ENCODE measurements at regions not wholly inside any gene's neighbourhood (a gene's known extent, or its start where the extent isn't known, plus 50 kb on each side); places are given as distances from the start of the nearest gene placed in this dataset.

GRCh38 chr2:12073217-12073852 is 326.9 kb downstream of the LPIN1 start:
- Mint-ChIP-seq H3K4me1 (ENCODE audit: low read depth) (no peaks in the 10 kb centered on the region), H3K9me3 (ENCODE audit: low read depth) (no peaks in the 10 kb centered on the region), H3K27me3 (no peaks in the 10 kb centered on the region), H3K4me3 (ENCODE audit: low read depth) (no peak overlapping the region), H3K27ac (no peak overlapping the region), H3K36me3 (ENCODE audit: insufficient read depth) (no peaks in the 10 kb centered on the region)
- no peak for DNase-seq (ENCODE audit: low spot score, unreplicated experiment)
- TF ChIP-seq, protein P1, sequence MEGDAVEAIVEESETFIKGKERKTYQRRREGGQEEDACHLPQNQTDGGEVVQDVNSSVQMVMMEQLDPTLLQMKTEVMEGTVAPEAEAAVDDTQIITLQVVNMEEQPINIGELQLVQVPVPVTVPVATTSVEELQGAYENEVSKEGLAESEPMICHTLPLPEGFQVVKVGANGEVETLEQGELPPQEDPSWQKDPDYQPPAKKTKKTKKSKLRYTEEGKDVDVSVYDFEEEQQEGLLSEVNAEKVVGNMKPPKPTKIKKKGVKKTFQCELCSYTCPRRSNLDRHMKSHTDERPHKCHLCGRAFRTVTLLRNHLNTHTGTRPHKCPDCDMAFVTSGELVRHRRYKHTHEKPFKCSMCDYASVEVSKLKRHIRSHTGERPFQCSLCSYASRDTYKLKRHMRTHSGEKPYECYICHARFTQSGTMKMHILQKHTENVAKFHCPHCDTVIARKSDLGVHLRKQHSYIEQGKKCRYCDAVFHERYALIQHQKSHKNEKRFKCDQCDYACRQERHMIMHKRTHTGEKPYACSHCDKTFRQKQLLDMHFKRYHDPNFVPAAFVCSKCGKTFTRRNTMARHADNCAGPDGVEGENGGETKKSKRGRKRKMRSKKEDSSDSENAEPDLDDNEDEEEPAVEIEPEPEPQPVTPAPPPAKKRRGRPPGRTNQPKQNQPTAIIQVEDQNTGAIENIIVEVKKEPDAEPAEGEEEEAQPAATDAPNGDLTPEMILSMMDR (IDR thresholded peaks at IDR 0.05; ENCODE audit: unreplicated experiment): no peak

DNA sequence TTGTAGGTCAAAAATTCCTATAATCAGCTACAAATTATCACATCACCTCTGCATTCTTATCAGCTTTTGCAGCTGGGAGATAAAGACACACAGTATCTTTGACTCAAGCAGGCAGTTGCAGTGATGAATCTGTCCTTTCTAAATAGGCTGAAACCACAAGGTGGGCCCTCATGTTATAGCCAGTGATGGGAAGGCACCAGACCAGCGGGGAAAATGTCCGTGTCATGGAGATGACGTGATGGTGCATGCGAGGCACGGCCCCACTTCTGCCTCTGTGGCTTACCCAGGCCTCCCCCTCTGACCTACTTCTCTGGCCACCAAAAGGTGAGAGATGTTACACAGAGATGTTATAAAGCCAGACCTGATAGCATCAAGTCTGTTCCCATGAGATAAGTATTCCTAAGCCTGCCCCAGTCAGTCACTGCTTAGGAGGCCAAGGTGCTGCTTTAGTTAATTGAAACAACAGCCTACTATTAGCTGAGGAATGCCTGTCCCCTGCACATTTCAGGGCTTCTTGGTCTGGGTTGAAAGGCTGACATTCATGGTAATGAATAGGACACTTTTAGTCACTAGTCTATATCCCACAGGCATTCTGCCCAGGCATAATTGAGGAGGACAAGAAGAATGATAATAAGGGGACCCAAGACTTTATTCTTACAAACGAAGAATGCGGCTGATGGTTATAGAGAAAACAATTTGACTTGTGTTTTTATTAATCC is 327.9 kb downstream of the LPIN1 start:
- H3K27ac Mint-ChIP-seq: no peak overlapping the region
- H3K36me3 Mint-ChIP-seq (ENCODE audit: insufficient read depth): no peaks in the 10 kb centered on the region
- no peaks in the 10 kb centered on the region for H3K27me3 Mint-ChIP-seq
- no peaks in the 10 kb centered on the region for H3K4me1 Mint-ChIP-seq (ENCODE audit: low read depth)
- no peak for DNase-seq (ENCODE audit: low spot score, unreplicated experiment)
- TF ChIP-seq, protein P1 (IDR thresholded peaks at IDR 0.05; ENCODE audit: unreplicated experiment): no peak
- no peaks in the 10 kb centered on the region for H3K9me3 Mint-ChIP-seq (ENCODE audit: low read depth)
- no peak overlapping the region for H3K4me3 Mint-ChIP-seq (ENCODE audit: low read depth)

DNA sequence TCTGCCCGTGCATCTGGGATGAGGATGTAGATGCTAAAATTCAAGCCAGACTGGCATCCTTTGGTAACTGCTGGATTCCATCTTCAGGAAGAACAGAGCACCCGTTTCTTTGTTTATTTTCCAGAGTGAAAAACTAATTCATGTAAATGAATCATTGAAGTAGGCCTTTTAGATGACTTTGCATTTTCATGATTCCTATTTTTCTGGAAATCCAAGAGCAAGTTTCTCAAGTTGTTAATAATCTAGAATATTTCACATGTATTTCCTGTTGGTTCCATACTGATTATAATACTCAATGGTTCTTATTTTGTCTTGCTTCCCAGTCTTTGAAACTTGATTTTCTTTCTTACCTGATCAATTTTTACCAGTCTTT is 328.4 kb downstream of the LPIN1 start:
- Mint-ChIP-seq H3K9me3 (ENCODE audit: low read depth) (no peaks in the 10 kb centered on the region), H3K4me3 (ENCODE audit: low read depth) (no peak overlapping the region), H3K27me3 (no peaks in the 10 kb centered on the region), H3K27ac (no peak overlapping the region), H3K36me3 (ENCODE audit: insufficient read depth) (no peaks in the 10 kb centered on the region), H3K4me1 (ENCODE audit: low read depth) (no peaks in the 10 kb centered on the region)
- TF ChIP-seq, protein P1 (IDR thresholded peaks at IDR 0.05; ENCODE audit: unreplicated experiment): no peak
- no peak for DNase-seq (ENCODE audit: low spot score, unreplicated experiment)

GRCh38 chr2:12075603-12076002 is 329.2 kb downstream of the LPIN1 start:
- H3K27me3 Mint-ChIP-seq: no peaks in the 10 kb centered on the region
- no peak for DNase-seq (ENCODE audit: low spot score, unreplicated experiment)
- H3K27ac Mint-ChIP-seq: no peak overlapping the region
- H3K4me1 Mint-ChIP-seq (ENCODE audit: low read depth): no peaks in the 10 kb centered on the region
- no peaks in the 10 kb centered on the region for H3K36me3 Mint-ChIP-seq (ENCODE audit: insufficient read depth)
- H3K4me3 Mint-ChIP-seq (ENCODE audit: low read depth): no peak overlapping the region
- TF ChIP-seq, protein P1 (IDR thresholded peaks at IDR 0.05; ENCODE audit: unreplicated experiment): no peak
- H3K9me3 Mint-ChIP-seq (ENCODE audit: low read depth): no peaks in the 10 kb centered on the region

DNA sequence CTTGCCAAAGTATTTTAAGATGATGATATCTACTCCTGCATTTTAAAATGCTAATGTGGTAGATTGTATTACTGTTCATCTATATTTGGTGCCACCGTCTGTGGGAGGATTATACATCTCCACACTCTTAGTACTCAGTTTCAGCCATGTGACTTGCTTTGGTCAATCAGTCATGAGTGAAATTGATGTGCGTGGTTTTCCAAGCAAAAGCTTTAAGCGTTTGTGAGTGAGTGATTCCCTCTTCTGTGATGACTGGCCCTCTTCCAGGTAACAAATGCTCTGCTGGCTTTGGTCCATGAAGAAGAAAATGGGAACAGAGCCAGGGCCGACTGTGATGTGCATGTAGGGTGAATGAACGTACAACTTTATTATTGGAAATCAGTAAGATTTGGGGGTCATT is 330.4 kb downstream of the LPIN1 start:
- Mint-ChIP-seq H3K27ac (no peak overlapping the region), H3K9me3 (ENCODE audit: low read depth) (no peaks in the 10 kb centered on the region), H3K4me3 (ENCODE audit: low read depth) (no peak overlapping the region), H3K36me3 (ENCODE audit: insufficient read depth) (no peaks in the 10 kb centered on the region), H3K4me1 (ENCODE audit: low read depth) (no peaks in the 10 kb centered on the region), H3K27me3 (no peaks in the 10 kb centered on the region)
- TF ChIP-seq, protein P1 (IDR thresholded peaks at IDR 0.05; ENCODE audit: unreplicated experiment): no peak
- no peak for DNase-seq (ENCODE audit: low spot score, unreplicated experiment)

All from progenitor cell of endocrine pancreas (in vitro differentiated cells).